Progenitor cell of endocrine pancreas (in vitro differentiated cells): ENCODE measurements at regions not wholly inside any gene's neighbourhood (a gene's known extent, or its start where the extent isn't known, plus 50 kb on each side); places are given as distances from the start of the nearest gene placed in this dataset.

Experiments
- DNase-seq: peaks from one replicate; pipeline ENCODE4 v3.0.0; 2021; ENCODE audit warnings: low spot score; ENCODE audit not compliant: unreplicated experiment
- H3K27ac Mint-ChIP-seq: 2 replicates; pipeline ENCODE4 v1.8.0; 2021; ENCODE audit warnings: mild to moderate bottlenecking, moderate library complexity, mixed read lengths
- H3K27me3 Mint-ChIP-seq: 2 replicates; pipeline ENCODE4 v1.8.0; 2021; ENCODE audit warnings: mixed read lengths
- H3K36me3 Mint-ChIP-seq: 2 replicates; pipeline ENCODE4 v1.8.0; 2022; ENCODE audit warnings: mixed read lengths; ENCODE audit not compliant: insufficient read depth
- H3K4me1 Mint-ChIP-seq: 2 replicates; pipeline ENCODE4 v1.8.0; 2021; ENCODE audit warnings: low read depth, mixed read lengths
- H3K4me3 Mint-ChIP-seq: 2 replicates; pipeline ENCODE4 v1.8.0; 2021; ENCODE audit warnings: low read depth, mild to moderate bottlenecking, moderate library complexity, mixed read lengths
- H3K9me3 Mint-ChIP-seq: 2 replicates; pipeline ENCODE4 v1.8.0; 2021; ENCODE audit warnings: low read depth, mixed read lengths
- CTCF ChIP-seq: fragments of 200-600 bp; sonication (generic); IDR thresholded peaks from one replicate; pipeline ENCODE4 v1.5.0; 2021; ENCODE audit warnings: antibody characterized with exemption, mild to moderate bottlenecking; ENCODE audit not compliant: unreplicated experiment

- H3K36me3 Mint-ChIP-seq, result no peaks in the 10 kb centered on the region
- no peak for DNase-seq
- no peak for TF ChIP-seq CTCF
- no peaks in the 10 kb centered on the region for H3K27me3 Mint-ChIP-seq
- H3K9me3 Mint-ChIP-seq, result no peaks in the 10 kb centered on the region
- H3K4me1 Mint-ChIP-seq, result peaks cover 5% of the 10 kb centered on the region
- H3K27ac Mint-ChIP-seq, result no peak overlapping the region
- H3K4me3 Mint-ChIP-seq, result no peak overlapping the region
These were observed 312.3 kb upstream of the NREP start for GRCh38 chr5:112069329-112069728.

GRCh38 chr5:112068593-112068992, 311.6 kb upstream of the NREP start:
- Mint-ChIP-seq H3K27ac (no peak overlapping the region), H3K9me3 (no peaks in the 10 kb centered on the region), H3K4me1 (peaks cover 5% of the 10 kb centered on the region), H3K36me3 (no peaks in the 10 kb centered on the region), H3K4me3 (no peak overlapping the region), H3K27me3 (no peaks in the 10 kb centered on the region)
- DNase-seq, result no peak
- no peak for TF ChIP-seq CTCF

- Mint-ChIP-seq H3K4me1 (peaks cover 5% of the 10 kb centered on the region), H3K36me3 (no peaks in the 10 kb centered on the region), H3K9me3 (no peaks in the 10 kb centered on the region), H3K27me3 (no peaks in the 10 kb centered on the region), H3K4me3 (no peak overlapping the region), H3K27ac (no peak overlapping the region)
- DNase-seq, result no peak
- TF ChIP-seq CTCF, result no peak
These were observed 308.8 kb upstream of the NREP start for GRCh38 chr5:112065781-112066180.

- H3K36me3 Mint-ChIP-seq, result no peaks in the 10 kb centered on the region
- no peaks in the 10 kb centered on the region for H3K27me3 Mint-ChIP-seq
- H3K27ac Mint-ChIP-seq, result no peak overlapping the region
- H3K9me3 Mint-ChIP-seq, result no peaks in the 10 kb centered on the region
- peaks cover 1% of the 10 kb centered on the region for H3K4me1 Mint-ChIP-seq
- no peak for DNase-seq
- no peak overlapping the region for H3K4me3 Mint-ChIP-seq
- no peak for TF ChIP-seq CTCF
These were observed 308.0 kb upstream of the NREP start for GRCh38 chr5:112064956-112065355.

GRCh38 chr5:112064271-112064701, 307.3 kb upstream of the NREP start:
- Mint-ChIP-seq H3K4me3 (no peak overlapping the region), H3K27ac (no peak overlapping the region), H3K9me3 (no peaks in the 10 kb centered on the region), H3K36me3 (no peaks in the 10 kb centered on the region), H3K4me1 (no peaks in the 10 kb centered on the region), H3K27me3 (no peaks in the 10 kb centered on the region)
- no peak for DNase-seq
- TF ChIP-seq CTCF, result no peak
